SK-N-SH (cell line): ENCODE measurements at regions not wholly inside any gene's neighbourhood (a gene's known extent, or its start where the extent isn't known, plus 50 kb on each side); places are given as distances from the start of the nearest gene placed in this dataset.
"Not testable (repeated sequence)": the region's sequence is repeated elsewhere in the genome, so short reads cannot be mapped to it uniquely, and the experiment has no call there.

Source experiments
- CTCF ChIA-PET: fragments of 300-600, 350-600 bp; formaldehyde crosslinking; extraction: SDS; loops from one replicate; lab custom pipeline; 2021; lab: Yijun Ruan, JAX
- POLR2A ChIA-PET: fragments of 350-600 bp; sonication (Branson Sonifier 250); formaldehyde crosslinking; extraction: SDS; loops from one replicate; lab custom pipeline; 2020; ENCODE audit warnings: antibody characterized with exemption, inconsistent platforms; lab: Yijun Ruan, JAX
- DNase-seq: peaks from one replicate; pipeline ENCODE4 v3.0.0; 2012
- H2AFZ ChIP-seq: fragments of 200-600 bp; sonication (generic); 2 replicates; pipeline ENCODE4 v1.8.1; 2016; ENCODE audit warnings: antibody characterized with exemption, mild to moderate bottlenecking, low read depth
- H3F3A ChIP-seq: fragments of 200-600 bp; sonication (generic); replicated peaks from 2 replicates; pipeline ENCODE3; 2016; ENCODE audit warnings: antibody characterized with exemption, mild to moderate bottlenecking; ENCODE audit not compliant: insufficient read depth
- H3K27ac ChIP-seq, 2 experiments: fragments of 200-500 bp in 1 of 2; fragments of 200-600 bp in 1 of 2; sonication (Bioruptor generic) in 1 of 2; sonication (generic), shearing (Covaris generic) in 1 of 2; 2 replicates each; pipeline versions ENCODE4 v1.5.1 to v1.6.1; 2014 to 2016; ENCODE audit warnings: low read depth in 2 of 2, inconsistent platforms in 1 of 2, low read length in 1 of 2, mild to moderate bottlenecking in 1 of 2, mixed read lengths in 1 of 2
- H3K27me3 ChIP-seq: fragments of 200-600 bp; sonication (generic), shearing (Covaris generic); 2 replicates; pipeline ENCODE4 v1.6.1; 2016; ENCODE audit warnings: mixed run types; ENCODE audit not compliant: insufficient read depth
- H3K36me3 ChIP-seq, 2 experiments: fragments of 200-500 bp in 1 of 2; fragments of 200-600 bp in 1 of 2; sonication (Bioruptor generic) in 1 of 2; sonication (generic) in 1 of 2; replicated peaks in 1 of 2; 2 replicates each; pipeline versions ENCODE3 to v1.5.1; 2014 to 2016; ENCODE audit warnings: low read length in 1 of 2, mild to moderate bottlenecking in 1 of 2; ENCODE audit not compliant: insufficient read depth in 2 of 2, control insufficient read depth in 1 of 2
- H3K4me1 ChIP-seq, 2 experiments: fragments of 200-500 bp in 1 of 2; fragments of 200-600 bp in 1 of 2; sonication (Bioruptor generic) in 1 of 2; sonication (generic), shearing (Covaris generic) in 1 of 2; 2 replicates each; pipeline versions ENCODE4 v1.5.1 to v1.6.1; 2014 to 2016; ENCODE audit warnings: low read depth in 1 of 2, low read length in 1 of 2, mixed run types in 1 of 2; ENCODE audit not compliant: insufficient read depth in 2 of 2, control insufficient read depth in 1 of 2
- H3K4me2 ChIP-seq: fragments of 200-600 bp; sonication (generic), shearing (Covaris generic); 2 replicates; pipeline ENCODE4 v1.6.1; 2017; ENCODE audit warnings: mixed run types
- H3K4me3 ChIP-seq, 2 experiments: fragments of 200-500 bp in 1 of 2; fragments of 200-600 bp in 1 of 2; sonication (Bioruptor generic) in 1 of 2; sonication (generic), shearing (Covaris generic) in 1 of 2; 2 replicates each; pipeline versions ENCODE4 v1.5.1 to v1.8.1; 2014 to 2016; ENCODE audit warnings: low read depth in 2 of 2, inconsistent platforms in 1 of 2, low read length in 1 of 2, mild to moderate bottlenecking in 1 of 2, mixed read lengths in 1 of 2, moderate library complexity in 1 of 2
- H3K79me2 ChIP-seq: fragments of 200-600 bp; sonication (generic); 2 replicates; pipeline ENCODE4 v1.8.1; 2017; ENCODE audit warnings: mild to moderate bottlenecking; ENCODE audit not compliant: insufficient read depth
- H3K9ac ChIP-seq: fragments of 200-600 bp; sonication (generic); 2 replicates; pipeline ENCODE4 v1.6.1; 2017; ENCODE audit warnings: mixed run types
- H3K9me2 ChIP-seq: fragments of 200-600 bp; sonication (generic); 2 replicates; pipeline ENCODE4 v1.6.1; 2017; ENCODE audit warnings: mixed run types
- H3K9me3 ChIP-seq: fragments of 200-600 bp; sonication (generic); 2 replicates; pipeline ENCODE4 v1.6.1; 2017; ENCODE audit warnings: mixed run types, mild to moderate bottlenecking, moderate library complexity
- H4K20me1 ChIP-seq: fragments of 200-600 bp; sonication (generic); 2 replicates; pipeline ENCODE4 v1.6.1; 2017; ENCODE audit warnings: mild to moderate bottlenecking, mixed run types; ENCODE audit not compliant: insufficient read depth
- ELF1 ChIP-seq: IDR thresholded peaks from 2 replicates; pipeline ENCODE4 v1.4.0; 2012
- EP300 ChIP-seq, 2 experiments: IDR thresholded peaks; 2 replicates each; pipeline versions ENCODE4 v1.4.0 to v1.6.1; 2012; ENCODE audit warnings: borderline replicate concordance in 1 of 2, low read depth in 1 of 2, low read length in 1 of 2
- GABPA ChIP-seq: IDR thresholded peaks from 2 replicates; pipeline ENCODE4 v1.4.0; 2012; ENCODE audit warnings: low read depth, mild to moderate bottlenecking
- GATA2 ChIP-seq: sonication (generic); formaldehyde crosslinking; IDR thresholded peaks from 2 replicates; pipeline ENCODE4 v1.5.0; 2020; ENCODE audit warnings: mild to moderate bottlenecking, missing genetic modification reagents
- TAF1 ChIP-seq: IDR thresholded peaks from 2 replicates; pipeline ENCODE4 v1.6.1; 2012; ENCODE audit warnings: low read depth, mild to moderate bottlenecking, low read length, moderate library complexity, borderline replicate concordance
- whole genome bisulfite sequencing: methylation state at CpG from one replicate; pipeline ENCODE4 v1.1.6; 2017; ENCODE audit warnings: low lambda C conversion rate; 5-methylcytosine and 5-hydroxymethylcytosine counted together
- TF ChIP-seq, protein P1 (sequence below): fragments of 200-600 bp; sonication (generic); IDR thresholded peaks from 2 replicates; pipeline ENCODE4 v1.6.1; 2017; ENCODE audit warnings: antibody characterized with exemption, mild to moderate bottlenecking, moderate library complexity
- TF ChIP-seq, protein P2 (sequence below): IDR thresholded peaks from 2 replicates; pipeline ENCODE4 v1.4.0; 2012; ENCODE audit warnings: low read depth, borderline replicate concordance

DNA sequence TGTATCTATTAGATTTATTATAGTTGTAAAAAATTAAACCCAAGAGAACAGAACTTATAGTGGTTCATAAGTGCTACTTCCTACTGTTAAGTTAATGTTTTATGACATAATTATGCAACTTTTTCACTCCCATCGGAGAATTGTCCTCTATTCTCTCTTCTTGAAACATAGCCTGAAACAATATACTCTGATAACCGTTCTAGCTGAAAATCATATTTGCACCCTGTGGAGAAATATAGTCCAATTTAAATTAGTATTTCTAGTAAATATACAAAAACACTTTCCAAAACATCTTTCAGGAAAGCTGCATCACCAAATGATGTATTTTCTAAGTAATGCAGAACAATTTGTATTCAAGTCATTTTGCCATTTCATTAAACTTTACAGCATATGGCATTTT lies 586.4 kb downstream of the PRR32 start:
- H3K4me2 ChIP-seq = no peak overlapping the region
- no peaks in the 10 kb centered on the region for H3K4me1 ChIP-seq
- no peak for TF ChIP-seq EP300 (IDR thresholded peaks at IDR 0.05; ENCODE audit: borderline replicate concordance in 1 of 2, low read depth in 1 of 2, low read length in 1 of 2)
- TF ChIP-seq, protein P1, sequence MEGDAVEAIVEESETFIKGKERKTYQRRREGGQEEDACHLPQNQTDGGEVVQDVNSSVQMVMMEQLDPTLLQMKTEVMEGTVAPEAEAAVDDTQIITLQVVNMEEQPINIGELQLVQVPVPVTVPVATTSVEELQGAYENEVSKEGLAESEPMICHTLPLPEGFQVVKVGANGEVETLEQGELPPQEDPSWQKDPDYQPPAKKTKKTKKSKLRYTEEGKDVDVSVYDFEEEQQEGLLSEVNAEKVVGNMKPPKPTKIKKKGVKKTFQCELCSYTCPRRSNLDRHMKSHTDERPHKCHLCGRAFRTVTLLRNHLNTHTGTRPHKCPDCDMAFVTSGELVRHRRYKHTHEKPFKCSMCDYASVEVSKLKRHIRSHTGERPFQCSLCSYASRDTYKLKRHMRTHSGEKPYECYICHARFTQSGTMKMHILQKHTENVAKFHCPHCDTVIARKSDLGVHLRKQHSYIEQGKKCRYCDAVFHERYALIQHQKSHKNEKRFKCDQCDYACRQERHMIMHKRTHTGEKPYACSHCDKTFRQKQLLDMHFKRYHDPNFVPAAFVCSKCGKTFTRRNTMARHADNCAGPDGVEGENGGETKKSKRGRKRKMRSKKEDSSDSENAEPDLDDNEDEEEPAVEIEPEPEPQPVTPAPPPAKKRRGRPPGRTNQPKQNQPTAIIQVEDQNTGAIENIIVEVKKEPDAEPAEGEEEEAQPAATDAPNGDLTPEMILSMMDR = no peak
- no peaks in the 10 kb centered on the region for H4K20me1 ChIP-seq
- 1% methylated on average over 2 of the region's 2 CpGs for WGBS
- H3K79me2 ChIP-seq = no peaks in the 10 kb centered on the region
- POLR2A ChIA-PET = no interaction called here
- no peaks in the 10 kb centered on the region for H3K9me3 ChIP-seq
- H3K9me2 ChIP-seq = no peaks in the 10 kb centered on the region
- H3K27me3 ChIP-seq = no peaks in the 10 kb centered on the region
- no peak overlapping the region for H2AFZ ChIP-seq
- H3K9ac ChIP-seq = no peak overlapping the region
- H3K27ac ChIP-seq = no peak overlapping the region
- H3K4me3 ChIP-seq = no peak overlapping the region
- CTCF ChIA-PET = no interaction called here
- no peaks in the 10 kb centered on the region for H3F3A ChIP-seq
- H3K36me3 ChIP-seq = no peaks in the 10 kb centered on the region
- DNase-seq = no peak

DNA sequence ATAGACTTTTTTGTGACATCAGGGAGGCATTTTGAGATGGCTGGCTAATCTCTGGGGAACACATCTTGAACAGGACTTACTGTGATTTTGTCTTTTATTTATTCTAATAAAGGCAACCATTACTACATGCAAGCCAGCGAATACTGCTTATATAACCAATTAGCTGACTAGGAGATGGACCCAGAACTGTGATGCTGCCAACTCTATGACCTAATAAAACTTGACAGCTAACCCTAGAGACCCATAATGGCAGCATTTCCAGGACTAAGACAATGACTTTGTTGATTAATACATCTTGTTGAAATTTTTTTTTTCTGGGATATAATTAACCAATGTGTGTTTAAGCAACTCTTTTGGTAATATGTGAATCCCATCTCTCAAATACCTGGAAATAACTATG lies 584.6 kb downstream of the PRR32 start:
- TF ChIP-seq GABPA (no peak), GATA2 (CRISPR knock-in tag) (no peak), TAF1 (no peak), ELF1 (no peak)
- TF ChIP-seq, protein P2, sequence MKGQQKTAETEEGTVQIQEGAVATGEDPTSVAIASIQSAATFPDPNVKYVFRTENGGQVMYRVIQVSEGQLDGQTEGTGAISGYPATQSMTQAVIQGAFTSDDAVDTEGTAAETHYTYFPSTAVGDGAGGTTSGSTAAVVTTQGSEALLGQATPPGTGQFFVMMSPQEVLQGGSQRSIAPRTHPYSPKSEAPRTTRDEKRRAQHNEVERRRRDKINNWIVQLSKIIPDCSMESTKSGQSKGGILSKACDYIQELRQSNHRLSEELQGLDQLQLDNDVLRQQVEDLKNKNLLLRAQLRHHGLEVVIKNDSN = no peak
- Histone ChIP-seq H4K20me1 (no peaks in the 10 kb centered on the region), H3K4me1 (no peaks in the 10 kb centered on the region), H3K4me3 (no peak overlapping the region), H3K9ac (no peak overlapping the region), H3K9me3 (no peaks in the 10 kb centered on the region), H3K27ac (no peak overlapping the region), H3F3A (no peaks in the 10 kb centered on the region), H3K4me2 (no peak overlapping the region), H3K9me2 (no peaks in the 10 kb centered on the region), H3K27me3 (no peaks in the 10 kb centered on the region), H3K36me3 (no peaks in the 10 kb centered on the region), H3K79me2 (no peaks in the 10 kb centered on the region), H2AFZ (no peak overlapping the region)
- 0% methylated on average over 1 of the region's 1 CpG for WGBS
- CTCF ChIA-PET = no interaction called here
- POLR2A ChIA-PET = no interaction called here
- DNase-seq = no peak

DNA sequence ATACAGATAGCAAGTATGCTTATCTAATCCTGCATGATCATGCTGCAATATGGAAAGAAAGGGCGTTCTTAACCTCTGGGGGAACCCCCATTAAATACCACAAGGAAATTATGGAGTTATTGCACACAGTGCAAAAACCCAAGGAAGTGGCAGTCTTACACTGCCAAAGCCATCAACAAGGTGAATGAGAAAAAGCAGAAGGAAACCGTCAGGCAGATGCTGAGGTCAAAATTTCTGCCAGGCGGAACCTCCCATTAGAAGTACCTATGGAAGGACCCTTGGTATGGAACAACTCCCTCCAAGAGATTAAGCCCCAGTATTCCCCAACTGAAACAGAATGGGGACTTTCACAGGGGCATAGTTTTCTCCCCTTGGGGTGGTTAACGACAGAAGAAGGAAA lies 580.7 kb downstream of the PRR32 start:
- H3K9ac ChIP-seq, H3K36me3 ChIP-seq, H3K27me3 ChIP-seq, H3K4me3 ChIP-seq, H3F3A ChIP-seq, CTCF ChIA-PET, H3K9me2 ChIP-seq, H3K79me2 ChIP-seq, H2AFZ ChIP-seq, DNase-seq, H3K4me1 ChIP-seq, POLR2A ChIA-PET, H3K27ac ChIP-seq, H3K9me3 ChIP-seq, H3K4me2 ChIP-seq, H4K20me1 ChIP-seq: not testable (repeated sequence)
- 3% methylated on average over 4 of the region's 4 CpGs for WGBS
